Transverse colon (tissue), 4 donors: ENCODE measurements at regions not wholly inside any gene's neighbourhood (a gene's known extent, or its start where the extent isn't known, plus 50 kb on each side); places are given as distances from the start of the nearest gene placed in this dataset.

Experiments used
- EP300 ChIP-seq: sonication (generic); formaldehyde crosslinking; IDR thresholded peaks from one replicate; pipeline ENCODE4 v1.6.1; 2017; ENCODE audit warnings: antibody characterized with exemption, low read depth
- POLR2AphosphoS5 ChIP-seq, 3 donors: sonication (generic); formaldehyde crosslinking; IDR thresholded peaks; one replicate each; pipeline ENCODE4 v1.6.1; 2016; ENCODE audit warnings: antibody characterized with exemption in 3 of 3
- TF ChIP-seq, protein P1 (sequence below), 5 experiments: fragments of 200-600 bp in 3 of 5; fragments of 450-650 bp in 2 of 5; sonication (generic) in 3 of 5; IDR thresholded peaks; 1 replicate in 2 of 5; 2 replicates in 3 of 5; pipeline ENCODE4 v1.5.1; 2016 to 2017; ENCODE audit warnings: antibody characterized with exemption in 5 of 5, inconsistent platforms in 3 of 5, mild to moderate bottlenecking in 2 of 5, moderate library complexity in 1 of 5

DNA sequence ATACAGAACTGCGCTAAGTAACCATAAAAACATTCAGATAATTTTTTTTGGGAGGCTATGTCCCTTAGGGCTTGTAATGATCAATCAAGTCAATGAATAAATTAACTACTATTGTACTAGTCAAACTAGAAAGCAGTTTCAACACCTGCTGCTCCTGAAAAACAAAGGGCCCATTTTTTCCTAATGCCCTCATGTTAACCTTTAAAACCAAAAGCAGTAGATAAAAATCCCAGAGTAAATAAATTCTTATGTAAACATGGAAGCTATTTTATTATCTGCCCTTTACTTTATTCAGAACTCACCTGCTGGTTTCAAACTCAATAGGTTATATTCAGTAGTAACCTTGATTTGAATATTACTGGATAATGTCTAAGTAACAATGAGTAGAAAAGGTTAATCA, 159.5 kb upstream of the STARD13 start:
- TF ChIP-seq, protein P1, sequence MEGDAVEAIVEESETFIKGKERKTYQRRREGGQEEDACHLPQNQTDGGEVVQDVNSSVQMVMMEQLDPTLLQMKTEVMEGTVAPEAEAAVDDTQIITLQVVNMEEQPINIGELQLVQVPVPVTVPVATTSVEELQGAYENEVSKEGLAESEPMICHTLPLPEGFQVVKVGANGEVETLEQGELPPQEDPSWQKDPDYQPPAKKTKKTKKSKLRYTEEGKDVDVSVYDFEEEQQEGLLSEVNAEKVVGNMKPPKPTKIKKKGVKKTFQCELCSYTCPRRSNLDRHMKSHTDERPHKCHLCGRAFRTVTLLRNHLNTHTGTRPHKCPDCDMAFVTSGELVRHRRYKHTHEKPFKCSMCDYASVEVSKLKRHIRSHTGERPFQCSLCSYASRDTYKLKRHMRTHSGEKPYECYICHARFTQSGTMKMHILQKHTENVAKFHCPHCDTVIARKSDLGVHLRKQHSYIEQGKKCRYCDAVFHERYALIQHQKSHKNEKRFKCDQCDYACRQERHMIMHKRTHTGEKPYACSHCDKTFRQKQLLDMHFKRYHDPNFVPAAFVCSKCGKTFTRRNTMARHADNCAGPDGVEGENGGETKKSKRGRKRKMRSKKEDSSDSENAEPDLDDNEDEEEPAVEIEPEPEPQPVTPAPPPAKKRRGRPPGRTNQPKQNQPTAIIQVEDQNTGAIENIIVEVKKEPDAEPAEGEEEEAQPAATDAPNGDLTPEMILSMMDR (IDR thresholded peaks at IDR 0.05) = no peak
- TF ChIP-seq EP300 (no peak), POLR2AphosphoS5 (IDR thresholded peaks at IDR 0.05) (no peak)
